GM12878 (cell line): ENCODE measurements at regions not wholly inside any gene's neighbourhood (a gene's known extent, or its start where the extent isn't known, plus 50 kb on each side); places are given as distances from the start of the nearest gene placed in this dataset.

Source experiments
- CHD4 ChIP-seq: fragments of 200-600 bp; sonication (generic); IDR thresholded peaks from 2 replicates; pipeline ENCODE4 v1.6.1; 2016; ENCODE audit warnings: mild to moderate bottlenecking
- CREM ChIP-seq: IDR thresholded peaks from 2 replicates; pipeline ENCODE4 v1.6.1; 2014; ENCODE audit warnings: antibody characterized with exemption, low read depth
- CTCF ChIP-seq, 3 experiments: IDR thresholded peaks in 2 of 3; conservative IDR thresholded peaks in 1 of 3; 2 replicates each; pipeline ENCODE4 v1.5.1; 2011; ENCODE audit warnings: low read depth in 3 of 3, low read length in 3 of 3, mild to moderate bottlenecking in 3 of 3, control low read depth in 2 of 3, moderate library complexity in 2 of 3, inconsistent platforms in 1 of 3, mixed read lengths in 1 of 3; ENCODE audit not compliant: control insufficient read depth in 2 of 3, insufficient read depth in 1 of 3; ENCODE audit errors: extremely low read depth in 1 of 3
- EP300 ChIP-seq, 2 experiments: fragments of 150-350 bp in 1 of 2; IDR thresholded peaks; 2 replicates each; pipeline ENCODE4 v1.6.1; 2011 to 2012; ENCODE audit warnings: low read depth in 2 of 2, low read length in 2 of 2, borderline replicate concordance in 1 of 2, improper control_type of control experiment in 1 of 2, inconsistent platforms in 1 of 2; ENCODE audit not compliant: control insufficient read depth in 1 of 2
- FOXM1 ChIP-seq: IDR thresholded peaks from 2 replicates; pipeline ENCODE4 v1.6.1; 2012; ENCODE audit warnings: low read depth, mild to moderate bottlenecking, inconsistent platforms, low read length, moderate library complexity
- HCFC1 ChIP-seq: fragments of 150-350 bp; IDR thresholded peaks from 2 replicates; pipeline ENCODE4 v1.6.1; 2014; ENCODE audit warnings: low read length
- MTA2 ChIP-seq: fragments of 450-650 bp; IDR thresholded peaks from 2 replicates; pipeline ENCODE4 v1.6.1; 2016; ENCODE audit warnings: low read depth, mild to moderate bottlenecking, moderate library complexity
- MYC ChIP-seq: IDR thresholded peaks from 2 replicates; pipeline ENCODE4 v1.6.1; 2011; ENCODE audit warnings: mild to moderate bottlenecking, low read length, moderate library complexity, inconsistent platforms; ENCODE audit not compliant: insufficient read depth, insufficient replicate concordance, insufficient read length, severe bottlenecking
- POLR2A ChIP-seq: IDR thresholded peaks from 2 replicates; pipeline ENCODE4 v1.6.1; 2011; ENCODE audit warnings: low read depth, mild to moderate bottlenecking, low read length
- POLR2AphosphoS5 ChIP-seq: IDR thresholded peaks from 2 replicates; pipeline ENCODE4 v1.6.1; 2011; ENCODE audit warnings: mild to moderate bottlenecking, low read length, inconsistent platforms
- YY1 ChIP-seq: IDR thresholded peaks from 2 replicates; pipeline ENCODE4 v1.6.1; 2011; ENCODE audit warnings: low read depth, mild to moderate bottlenecking, low read length
- TF ChIP-seq, protein P1 (sequence below): IDR thresholded peaks from 2 replicates; pipeline ENCODE4 v1.6.1; 2012; ENCODE audit warnings: low read depth, low read length, improper control_type of control experiment
- TF ChIP-seq, protein P2 (sequence below): IDR thresholded peaks from 2 replicates; pipeline ENCODE4 v1.6.1; 2012; ENCODE audit warnings: low read depth, low read length, improper control_type of control experiment
- TF ChIP-seq, protein P3 (sequence below): IDR thresholded peaks from 2 replicates; pipeline ENCODE4 v1.6.1; 2011; ENCODE audit warnings: borderline replicate concordance, low read depth, mild to moderate bottlenecking, moderate library complexity, mixed read lengths, low read length; ENCODE audit not compliant: insufficient read depth; ENCODE audit errors: extremely low read length

DNA sequence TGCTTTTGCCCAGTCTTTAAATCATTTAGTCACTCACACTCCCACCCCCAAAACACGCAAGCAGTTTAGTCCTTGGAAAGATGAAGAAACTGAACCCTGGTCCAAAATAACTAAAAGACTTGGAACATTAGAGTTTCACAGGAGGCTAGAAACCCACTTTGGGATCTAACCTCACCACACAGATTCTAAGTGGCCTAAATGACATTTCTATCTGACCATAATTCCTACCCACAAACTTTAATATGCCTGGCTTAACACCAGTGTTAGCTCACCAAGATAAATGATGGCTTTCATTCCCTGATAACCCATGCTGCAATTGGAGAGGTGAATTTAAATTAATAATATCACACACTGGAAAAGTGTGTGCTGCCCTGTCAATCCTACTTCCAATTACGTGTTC, 295.3 kb upstream of the UBE2E2 start:
- TF ChIP-seq EP300 (IDR thresholded peaks at IDR 0.05; ENCODE audit: borderline replicate concordance in 1 of 2, control insufficient read depth in 1 of 2, low read depth in 2 of 2, low read length in 2 of 2), result no peak
- TF ChIP-seq CREM, result no peak
- TF ChIP-seq MYC, result no peak
- no peak for TF ChIP-seq MTA2
- TF ChIP-seq POLR2AphosphoS5, result no peak
- no peak for TF ChIP-seq CHD4
- TF ChIP-seq YY1, result no peak
- TF ChIP-seq, protein P1, sequence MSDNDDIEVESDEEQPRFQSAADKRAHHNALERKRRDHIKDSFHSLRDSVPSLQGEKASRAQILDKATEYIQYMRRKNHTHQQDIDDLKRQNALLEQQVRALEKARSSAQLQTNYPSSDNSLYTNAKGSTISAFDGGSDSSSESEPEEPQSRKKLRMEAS, result no peak
- TF ChIP-seq, protein P2, sequence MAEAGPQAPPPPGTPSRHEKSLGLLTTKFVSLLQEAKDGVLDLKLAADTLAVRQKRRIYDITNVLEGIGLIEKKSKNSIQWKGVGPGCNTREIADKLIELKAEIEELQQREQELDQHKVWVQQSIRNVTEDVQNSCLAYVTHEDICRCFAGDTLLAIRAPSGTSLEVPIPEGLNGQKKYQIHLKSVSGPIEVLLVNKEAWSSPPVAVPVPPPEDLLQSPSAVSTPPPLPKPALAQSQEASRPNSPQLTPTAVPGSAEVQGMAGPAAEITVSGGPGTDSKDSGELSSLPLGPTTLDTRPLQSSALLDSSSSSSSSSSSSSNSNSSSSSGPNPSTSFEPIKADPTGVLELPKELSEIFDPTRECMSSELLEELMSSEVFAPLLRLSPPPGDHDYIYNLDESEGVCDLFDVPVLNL, result no peak
- no peak for TF ChIP-seq CTCF (IDR thresholded peaks at IDR 0.05 in 2 of 3, conservative IDR thresholded peaks at IDR 0.05 in 1 of 3; ENCODE audit: control insufficient read depth in 2 of 3, extremely low read depth in 1 of 3, insufficient read depth in 1 of 3, low read depth in 3 of 3, low read length in 3 of 3)
- no peak for TF ChIP-seq FOXM1
- TF ChIP-seq HCFC1, result no peak
- no peak for TF ChIP-seq POLR2A
- TF ChIP-seq, protein P3, sequence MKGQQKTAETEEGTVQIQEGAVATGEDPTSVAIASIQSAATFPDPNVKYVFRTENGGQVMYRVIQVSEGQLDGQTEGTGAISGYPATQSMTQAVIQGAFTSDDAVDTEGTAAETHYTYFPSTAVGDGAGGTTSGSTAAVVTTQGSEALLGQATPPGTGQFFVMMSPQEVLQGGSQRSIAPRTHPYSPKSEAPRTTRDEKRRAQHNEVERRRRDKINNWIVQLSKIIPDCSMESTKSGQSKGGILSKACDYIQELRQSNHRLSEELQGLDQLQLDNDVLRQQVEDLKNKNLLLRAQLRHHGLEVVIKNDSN, result no peak
